GM23248 (cell line): ENCODE measurements at regions not wholly inside any gene's neighbourhood (a gene's known extent, or its start where the extent isn't known, plus 50 kb on each side); places are given as distances from the start of the nearest gene placed in this dataset.

Source experiments
- EZH2 ChIP-seq: fragments of 200-600 bp; sonication (generic); IDR thresholded peaks from 2 replicates; pipeline ENCODE4 v1.6.1; 2018; ENCODE audit warnings: antibody characterized with exemption, mild to moderate bottlenecking; ENCODE audit not compliant: insufficient read depth, poor library complexity, severe bottlenecking
- EZH2phosphoT487 ChIP-seq: fragments of 200-600 bp; sonication (generic); IDR thresholded peaks from 2 replicates; pipeline ENCODE4 v1.6.1; 2018; ENCODE audit warnings: antibody characterized with exemption, moderate library complexity, mild to moderate bottlenecking, low read depth; ENCODE audit not compliant: insufficient read depth

DNA sequence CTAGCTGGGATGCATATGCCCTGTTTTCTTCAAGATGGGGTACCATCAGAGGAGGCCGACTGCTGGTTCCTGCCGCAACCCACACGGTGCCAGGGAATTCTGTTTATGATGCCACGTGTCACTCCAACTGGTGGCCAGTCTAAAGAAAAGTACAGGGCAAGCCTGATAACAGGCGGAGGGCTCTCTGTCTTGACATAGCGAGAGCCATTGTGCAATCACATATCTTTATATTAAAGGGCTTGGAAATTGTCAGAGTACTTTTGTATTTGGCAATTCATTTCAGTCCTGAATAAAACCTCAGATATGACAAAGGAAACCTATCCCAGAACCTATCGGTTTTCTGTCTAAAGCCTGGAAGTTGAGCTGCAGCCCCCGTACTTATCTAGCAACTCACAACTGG lies 768.4 kb downstream of the TDRD15 start:
- TF ChIP-seq EZH2 (no peak), EZH2phosphoT487 (no peak)
